B cell (primary cell): ENCODE measurements at regions not wholly inside any gene's neighbourhood (a gene's known extent, or its start where the extent isn't known, plus 50 kb on each side); places are given as distances from the start of the nearest gene placed in this dataset.
"Not testable (repeated sequence)": the region's sequence is repeated elsewhere in the genome, so short reads cannot be mapped to it uniquely, and the experiment has no call there.

Source experiments
- ATAC-seq: fragments of 200-7000 bp; cut with Tn5 transposase; one replicate; pipeline ENCODE4 v1.10.0; 2021; ENCODE audit warnings: low read depth, mild to moderate bottlenecking, moderate number of reproducible peaks, moderate library complexity
- CTCF ChIA-PET: fragments of 350-600 bp; sonication (Branson Sonifier 250); formaldehyde crosslinking; loops from one replicate; lab custom pipeline; 2021; ENCODE audit warnings: antibody characterized with exemption, inconsistent platforms; lab: Charles Lee
- POLR2A ChIA-PET: fragments of 350-600 bp; sonication (Branson Sonifier 250); formaldehyde crosslinking; loops from one replicate; lab custom pipeline; 2021; ENCODE audit warnings: antibody characterized with exemption; lab: Charles Lee
- DNase-seq: peaks from one replicate; pipeline ENCODE4 v3.0.0; 2013
- H2AFZ ChIP-seq: 2 replicates; pipeline ENCODE4 v1.6.1; 2012; ENCODE audit warnings: mild to moderate bottlenecking, low read depth, low read length; ENCODE audit not compliant: insufficient read depth, poor library complexity, severe bottlenecking
- H3K27ac ChIP-seq, 2 donors: 1 replicate in 1 of 2; 2 replicates in 1 of 2; pipeline ENCODE4 v1.5.1; 2012 to 2013; ENCODE audit warnings: low read length in 2 of 2, mild to moderate bottlenecking in 2 of 2, moderate library complexity in 1 of 2
- H3K27me3 ChIP-seq, 4 experiments: fragments of 200-600 bp in 1 of 4; sonication (generic) in 1 of 4; replicated peaks in 1 of 4; 1 replicate in 2 of 4; 2 replicates in 2 of 4; pipeline versions ENCODE4 v1.6.1 to v1.7.0; 2013 to 2016; ENCODE audit warnings: low read length in 3 of 4, mild to moderate bottlenecking in 2 of 4, mixed read lengths in 1 of 4, moderate library complexity in 1 of 4; ENCODE audit not compliant: insufficient read depth in 4 of 4, control insufficient read depth in 3 of 4; ENCODE audit errors: control extremely low read depth in 1 of 4
- H3K36me3 ChIP-seq, 2 experiments: replicated peaks in 1 of 2; 1 replicate in 1 of 2; 2 replicates in 1 of 2; pipeline versions ENCODE4 v1.6.1 to v1.7.1; 2013; ENCODE audit warnings: low read length in 1 of 2; ENCODE audit not compliant: insufficient read depth in 2 of 2, control insufficient read depth in 1 of 2; ENCODE audit errors: control extremely low read depth in 1 of 2, extremely low read depth in 1 of 2
- H3K4me1 ChIP-seq, 2 donors: fragments of 200-600 bp in 1 of 2; sonication (generic) in 1 of 2; 1 replicate in 1 of 2; 2 replicates in 1 of 2; pipeline versions ENCODE4 v1.5.1 to v1.6.1; 2013 to 2017; ENCODE audit warnings: low read length in 2 of 2; ENCODE audit not compliant: control insufficient read depth in 2 of 2, insufficient read depth in 2 of 2
- H3K4me2 ChIP-seq: replicated peaks from 2 replicates; pipeline ENCODE3; 2012; ENCODE audit warnings: mild to moderate bottlenecking, low read depth, low read length; ENCODE audit not compliant: poor library complexity, severe bottlenecking
- H3K4me3 ChIP-seq, 5 experiments: fragments of 200-600 bp in 1 of 5; sonication (generic) in 1 of 5; 1 replicate in 3 of 5; 2 replicates in 2 of 5; pipeline versions ENCODE4 v1.5.1 to v1.7.0; 2011 to 2016; ENCODE audit warnings: low read length in 4 of 5, mild to moderate bottlenecking in 4 of 5, low read depth in 2 of 5, control low read depth in 1 of 5, moderate library complexity in 1 of 5; ENCODE audit not compliant: insufficient read depth in 1 of 5; ENCODE audit errors: control extremely low read depth in 1 of 5, extremely low read depth in 1 of 5
- H3K79me2 ChIP-seq: fragments of 200-600 bp; sonication (generic); one replicate; pipeline ENCODE4 v1.6.0; 2016; ENCODE audit warnings: low read length; ENCODE audit not compliant: control insufficient read depth, insufficient read depth
- H3K9ac ChIP-seq: fragments of 200-600 bp; sonication (generic); 2 replicates; pipeline ENCODE4 v1.6.1; 2017; ENCODE audit warnings: mild to moderate bottlenecking, low read length, moderate library complexity
- H3K9me3 ChIP-seq, 3 donors: one replicate each; pipeline versions ENCODE4 v1.6.1 to v1.7.1; 2013; ENCODE audit warnings: low read length in 2 of 3; ENCODE audit not compliant: control insufficient read depth in 2 of 3, insufficient read depth in 1 of 3; ENCODE audit errors: control extremely low read depth in 1 of 3
- H4K20me1 ChIP-seq: 2 replicates; pipeline ENCODE4 v1.6.0; 2012; ENCODE audit warnings: mild to moderate bottlenecking, low read length; ENCODE audit not compliant: insufficient read depth, control insufficient read depth, poor library complexity, severe bottlenecking
- H3K27ac Mint-ChIP-seq: one replicate; pipeline ENCODE4 v1.8.0; 2021; ENCODE audit warnings: mixed read lengths
- H3K27me3 Mint-ChIP-seq: one replicate; pipeline ENCODE4 v1.8.0; 2021; ENCODE audit warnings: mixed read lengths
- H3K4me1 Mint-ChIP-seq: one replicate; pipeline ENCODE4 v1.8.0; 2021; ENCODE audit warnings: mixed read lengths
- H3K4me3 Mint-ChIP-seq: one replicate; pipeline ENCODE4 v1.8.0; 2021; ENCODE audit warnings: mixed read lengths
- H3K9me3 Mint-ChIP-seq: one replicate; pipeline ENCODE4 v1.8.0; 2022; ENCODE audit warnings: mixed read lengths; ENCODE audit not compliant: insufficient read depth
- WGBS: methylation state at CpG from one replicate; pipeline ENCODE4 v1.1.5; 2013; ENCODE audit warnings: missing lambda C conversion rate; ENCODE audit not compliant: insufficient coverage; 5-methylcytosine and 5-hydroxymethylcytosine counted together
- intact Hi-C: fragments of 100-400 bp; cut with micrococcal nuclease; formaldehyde crosslinking; loops from one replicate; pipeline ENCODE4 v1.10.0; 2022

- H3K27ac Mint-ChIP-seq, H3K9me3 Mint-ChIP-seq, H3K9ac ChIP-seq, H4K20me1 ChIP-seq, H2AFZ ChIP-seq, intact Hi-C loops, H3K4me1 Mint-ChIP-seq, H3K27ac ChIP-seq, H3K27me3 ChIP-seq, H3K36me3 ChIP-seq, H3K27me3 Mint-ChIP-seq, POLR2A ChIA-PET, DNase-seq, ATAC-seq, H3K4me3 ChIP-seq, H3K79me2 ChIP-seq, H3K4me3 Mint-ChIP-seq, CTCF ChIA-PET, H3K4me1 ChIP-seq, H3K9me3 ChIP-seq, H3K4me2 ChIP-seq: not testable (repeated sequence)
- WGBS: no CpG with 5 or more reads among the region's 1 CpG
Observed at GRCh38 chr1:83440021-83440420, 558.9 kb downstream of the TTLL7 start.

- POLR2A ChIA-PET, H3K27me3 ChIP-seq, H3K27ac Mint-ChIP-seq, intact Hi-C loops, CTCF ChIA-PET, H2AFZ ChIP-seq, ATAC-seq, H3K9me3 ChIP-seq, H3K4me1 Mint-ChIP-seq, H3K4me1 ChIP-seq, H3K9me3 Mint-ChIP-seq, H3K4me3 ChIP-seq, H3K4me2 ChIP-seq, H3K36me3 ChIP-seq, H3K27me3 Mint-ChIP-seq, H3K9ac ChIP-seq, H4K20me1 ChIP-seq, H3K4me3 Mint-ChIP-seq, H3K79me2 ChIP-seq, H3K27ac ChIP-seq, DNase-seq: not testable (repeated sequence)
- whole genome bisulfite sequencing: no CpG with 5 or more reads among the region's 1 CpG
Observed at GRCh38 chr1:83438316-83438715, 560.6 kb downstream of the TTLL7 start.

- H3K4me1 ChIP-seq, H3K9me3 Mint-ChIP-seq, POLR2A ChIA-PET, H4K20me1 ChIP-seq, H3K9ac ChIP-seq, H3K4me1 Mint-ChIP-seq, H3K27ac Mint-ChIP-seq, H2AFZ ChIP-seq, DNase-seq, H3K27me3 ChIP-seq, H3K9me3 ChIP-seq, CTCF ChIA-PET, intact Hi-C loops, H3K4me3 ChIP-seq, H3K4me3 Mint-ChIP-seq, H3K27me3 Mint-ChIP-seq, H3K79me2 ChIP-seq, H3K27ac ChIP-seq, H3K4me2 ChIP-seq, ATAC-seq, H3K36me3 ChIP-seq: not testable (repeated sequence)
- WGBS: no CpG with 5 or more reads among the region's 2 CpGs
Observed at GRCh38 chr1:83435336-83435735, 563.6 kb downstream of the TTLL7 start.

GRCh38 chr1:83427566-83427965 lies 571.4 kb downstream of the TTLL7 start:
- WGBS: 92% methylated on average over 2 of the region's 2 CpGs
- H3K4me1 Mint-ChIP-seq, H3K9me3 Mint-ChIP-seq, H3K36me3 ChIP-seq, H3K4me3 ChIP-seq, H3K4me2 ChIP-seq, H3K27me3 Mint-ChIP-seq, H2AFZ ChIP-seq, POLR2A ChIA-PET, H3K9me3 ChIP-seq, H3K27ac Mint-ChIP-seq, ATAC-seq, H3K79me2 ChIP-seq, H3K4me3 Mint-ChIP-seq, H3K27ac ChIP-seq, intact Hi-C loops, DNase-seq, H3K4me1 ChIP-seq, H3K9ac ChIP-seq, H3K27me3 ChIP-seq, H4K20me1 ChIP-seq, CTCF ChIA-PET: not testable (repeated sequence)
